ENCODE measurements at regions not wholly inside any gene's neighbourhood (a gene's known extent, or its start where the extent isn't known, plus 50 kb on each side); places are given as distances from the start of the nearest gene placed in this dataset.
"Not testable (repeated sequence)": the region's sequence is repeated elsewhere in the genome, so short reads cannot be mapped to it uniquely, and the experiment has no call there.

DNA sequence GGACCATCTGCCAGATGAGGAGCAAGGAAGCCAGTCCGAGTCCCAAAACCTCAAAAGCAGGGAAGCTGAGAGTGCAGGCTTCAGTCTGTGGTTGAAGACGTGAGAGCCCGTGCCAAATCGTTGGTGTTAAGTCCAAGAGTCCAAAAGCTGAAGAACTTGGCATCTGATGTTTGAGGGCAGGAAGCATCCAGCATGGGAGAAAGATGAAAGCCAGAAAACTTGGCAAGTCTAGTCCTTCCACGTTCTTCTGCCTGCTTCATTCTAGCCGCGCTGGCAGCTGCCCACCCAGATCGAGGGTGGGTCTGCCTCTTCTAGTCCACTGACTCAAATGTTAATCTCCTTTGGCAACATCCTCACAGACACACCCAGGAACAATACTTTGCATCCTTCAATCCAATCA lies 293.8 kb downstream of the RDH14 start:
- TF ChIP-seq, protein P1, sequence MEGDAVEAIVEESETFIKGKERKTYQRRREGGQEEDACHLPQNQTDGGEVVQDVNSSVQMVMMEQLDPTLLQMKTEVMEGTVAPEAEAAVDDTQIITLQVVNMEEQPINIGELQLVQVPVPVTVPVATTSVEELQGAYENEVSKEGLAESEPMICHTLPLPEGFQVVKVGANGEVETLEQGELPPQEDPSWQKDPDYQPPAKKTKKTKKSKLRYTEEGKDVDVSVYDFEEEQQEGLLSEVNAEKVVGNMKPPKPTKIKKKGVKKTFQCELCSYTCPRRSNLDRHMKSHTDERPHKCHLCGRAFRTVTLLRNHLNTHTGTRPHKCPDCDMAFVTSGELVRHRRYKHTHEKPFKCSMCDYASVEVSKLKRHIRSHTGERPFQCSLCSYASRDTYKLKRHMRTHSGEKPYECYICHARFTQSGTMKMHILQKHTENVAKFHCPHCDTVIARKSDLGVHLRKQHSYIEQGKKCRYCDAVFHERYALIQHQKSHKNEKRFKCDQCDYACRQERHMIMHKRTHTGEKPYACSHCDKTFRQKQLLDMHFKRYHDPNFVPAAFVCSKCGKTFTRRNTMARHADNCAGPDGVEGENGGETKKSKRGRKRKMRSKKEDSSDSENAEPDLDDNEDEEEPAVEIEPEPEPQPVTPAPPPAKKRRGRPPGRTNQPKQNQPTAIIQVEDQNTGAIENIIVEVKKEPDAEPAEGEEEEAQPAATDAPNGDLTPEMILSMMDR (IDR thresholded peaks at IDR 0.05; ENCODE audit: low read length): not testable (repeated sequence)
- TF ChIP-seq EZH2 (IDR thresholded peaks at IDR 0.05; ENCODE audit: borderline replicate concordance, low read length): not testable (repeated sequence)
